ENCODE measurements at regions not wholly inside any gene's neighbourhood (a gene's known extent, or its start where the extent isn't known, plus 50 kb on each side); places are given as distances from the start of the nearest gene placed in this dataset.

DNA sequence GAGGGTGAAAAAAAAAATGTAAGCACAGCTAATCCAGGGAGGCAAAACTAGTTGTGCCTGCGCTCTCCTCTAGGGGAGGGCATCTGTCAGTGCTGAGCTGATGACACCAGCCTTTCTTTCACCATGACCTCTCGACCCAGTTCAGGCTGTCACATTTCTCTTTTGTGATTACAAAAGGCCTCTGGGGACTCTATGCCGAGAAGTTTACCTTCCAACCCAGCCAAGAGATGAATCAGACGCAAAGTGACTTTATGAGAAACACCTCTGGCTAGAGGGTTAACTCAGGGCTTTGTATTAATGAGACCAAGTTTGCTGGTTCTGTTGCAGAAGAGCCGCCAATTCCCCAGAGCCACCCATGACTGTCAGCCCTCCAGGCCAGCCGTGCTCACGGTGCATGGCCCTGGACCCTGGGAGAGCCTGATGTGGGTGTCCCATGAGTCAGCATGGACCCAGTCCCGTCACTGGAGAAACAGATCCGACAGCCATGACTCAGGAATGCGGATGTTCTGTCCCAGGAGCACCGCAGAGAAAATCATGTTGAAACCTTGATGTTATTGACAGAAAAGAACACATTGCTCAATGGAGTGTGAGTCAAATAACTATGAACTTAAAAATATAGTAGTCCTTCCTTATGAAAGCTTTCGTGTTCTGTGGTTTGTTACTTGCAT is 437.2 kb downstream of the HS3ST3B1 start (continued):
- TF ChIP-seq, protein P1, sequence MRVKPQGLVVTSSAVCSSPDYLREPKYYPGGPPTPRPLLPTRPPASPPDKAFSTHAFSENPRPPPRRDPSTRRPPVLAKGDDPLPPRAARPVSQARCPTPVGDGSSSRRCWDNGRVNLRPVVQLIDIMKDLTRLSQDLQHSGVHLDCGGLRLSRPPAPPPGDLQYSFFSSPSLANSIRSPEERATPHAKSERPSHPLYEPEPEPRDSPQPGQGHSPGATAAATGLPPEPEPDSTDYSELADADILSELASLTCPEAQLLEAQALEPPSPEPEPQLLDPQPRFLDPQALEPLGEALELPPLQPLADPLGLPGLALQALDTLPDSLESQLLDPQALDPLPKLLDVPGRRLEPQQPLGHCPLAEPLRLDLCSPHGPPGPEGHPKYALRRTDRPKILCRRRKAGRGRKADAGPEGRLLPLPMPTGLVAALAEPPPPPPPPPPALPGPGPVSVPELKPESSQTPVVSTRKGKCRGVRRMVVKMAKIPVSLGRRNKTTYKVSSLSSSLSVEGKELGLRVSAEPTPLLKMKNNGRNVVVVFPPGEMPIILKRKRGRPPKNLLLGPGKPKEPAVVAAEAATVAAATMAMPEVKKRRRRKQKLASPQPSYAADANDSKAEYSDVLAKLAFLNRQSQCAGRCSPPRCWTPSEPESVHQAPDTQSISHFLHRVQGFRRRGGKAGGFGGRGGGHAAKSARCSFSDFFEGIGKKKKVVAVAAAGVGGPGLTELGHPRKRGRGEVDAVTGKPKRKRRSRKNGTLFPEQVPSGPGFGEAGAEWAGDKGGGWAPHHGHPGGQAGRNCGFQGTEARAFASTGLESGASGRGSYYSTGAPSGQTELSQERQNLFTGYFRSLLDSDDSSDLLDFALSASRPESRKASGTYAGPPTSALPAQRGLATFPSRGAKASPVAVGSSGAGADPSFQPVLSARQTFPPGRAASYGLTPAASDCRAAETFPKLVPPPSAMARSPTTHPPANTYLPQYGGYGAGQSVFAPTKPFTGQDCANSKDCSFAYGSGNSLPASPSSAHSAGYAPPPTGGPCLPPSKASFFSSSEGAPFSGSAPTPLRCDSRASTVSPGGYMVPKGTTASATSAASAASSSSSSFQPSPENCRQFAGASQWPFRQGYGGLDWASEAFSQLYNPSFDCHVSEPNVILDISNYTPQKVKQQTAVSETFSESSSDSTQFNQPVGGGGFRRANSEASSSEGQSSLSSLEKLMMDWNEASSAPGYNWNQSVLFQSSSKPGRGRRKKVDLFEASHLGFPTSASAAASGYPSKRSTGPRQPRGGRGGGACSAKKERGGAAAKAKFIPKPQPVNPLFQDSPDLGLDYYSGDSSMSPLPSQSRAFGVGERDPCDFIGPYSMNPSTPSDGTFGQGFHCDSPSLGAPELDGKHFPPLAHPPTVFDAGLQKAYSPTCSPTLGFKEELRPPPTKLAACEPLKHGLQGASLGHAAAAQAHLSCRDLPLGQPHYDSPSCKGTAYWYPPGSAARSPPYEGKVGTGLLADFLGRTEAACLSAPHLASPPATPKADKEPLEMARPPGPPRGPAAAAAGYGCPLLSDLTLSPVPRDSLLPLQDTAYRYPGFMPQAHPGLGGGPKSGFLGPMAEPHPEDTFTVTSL (CRISPR knock-in tag; IDR thresholded peaks at IDR 0.05; ENCODE audit: borderline replicate concordance) = peak; percentile 88; the same call in 1 of the 2 replicates
- TF ChIP-seq ZNF441 (CRISPR knock-in tag; IDR thresholded peaks at IDR 0.05; ENCODE audit: borderline replicate concordance) = no peak
- TF ChIP-seq, protein P2, sequence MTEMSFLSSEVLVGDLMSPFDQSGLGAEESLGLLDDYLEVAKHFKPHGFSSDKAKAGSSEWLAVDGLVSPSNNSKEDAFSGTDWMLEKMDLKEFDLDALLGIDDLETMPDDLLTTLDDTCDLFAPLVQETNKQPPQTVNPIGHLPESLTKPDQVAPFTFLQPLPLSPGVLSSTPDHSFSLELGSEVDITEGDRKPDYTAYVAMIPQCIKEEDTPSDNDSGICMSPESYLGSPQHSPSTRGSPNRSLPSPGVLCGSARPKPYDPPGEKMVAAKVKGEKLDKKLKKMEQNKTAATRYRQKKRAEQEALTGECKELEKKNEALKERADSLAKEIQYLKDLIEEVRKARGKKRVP (CRISPR knock-in tag; IDR thresholded peaks at IDR 0.05) = peak in 1 of 2 experiments; percentile 45; a peak in 2 of 4 replicates
- TF ChIP-seq PPARG (CRISPR knock-in tag; conservative IDR thresholded peaks at IDR 0.05) = 0 out of 2 replicates have a peak, but pooled peaks have one; percentile 16
- no peak for TF ChIP-seq ZNF337 (CRISPR knock-in tag; IDR thresholded peaks at IDR 0.05; ENCODE audit: borderline replicate concordance, low read depth)
- TF ChIP-seq, protein P3, sequence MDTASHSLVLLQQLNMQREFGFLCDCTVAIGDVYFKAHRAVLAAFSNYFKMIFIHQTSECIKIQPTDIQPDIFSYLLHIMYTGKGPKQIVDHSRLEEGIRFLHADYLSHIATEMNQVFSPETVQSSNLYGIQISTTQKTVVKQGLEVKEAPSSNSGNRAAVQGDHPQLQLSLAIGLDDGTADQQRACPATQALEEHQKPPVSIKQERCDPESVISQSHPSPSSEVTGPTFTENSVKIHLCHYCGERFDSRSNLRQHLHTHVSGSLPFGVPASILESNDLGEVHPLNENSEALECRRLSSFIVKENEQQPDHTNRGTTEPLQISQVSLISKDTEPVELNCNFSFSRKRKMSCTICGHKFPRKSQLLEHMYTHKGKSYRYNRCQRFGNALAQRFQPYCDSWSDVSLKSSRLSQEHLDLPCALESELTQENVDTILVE (CRISPR knock-in tag; IDR thresholded peaks at IDR 0.05) = peak; percentile 63; the same call in 1 of the 2 replicates
- peak; percentile 19; the same call in 1 of the 2 replicates for TF ChIP-seq ZNF605 (CRISPR knock-in tag; IDR thresholded peaks at IDR 0.05)
- peak; percentile 73; the same call in 1 of the 2 replicates for TF ChIP-seq ARNTL (CRISPR knock-in tag; IDR thresholded peaks at IDR 0.05)
- TF ChIP-seq, protein P4, sequence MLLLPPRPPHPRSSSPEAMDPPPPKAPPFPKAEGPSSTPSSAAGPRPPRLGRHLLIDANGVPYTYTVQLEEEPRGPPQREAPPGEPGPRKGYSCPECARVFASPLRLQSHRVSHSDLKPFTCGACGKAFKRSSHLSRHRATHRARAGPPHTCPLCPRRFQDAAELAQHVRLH (CRISPR knock-in tag; IDR thresholded peaks at IDR 0.05; ENCODE audit: borderline replicate concordance, low read depth) = peak; percentile 52; the same call in 1 of the 2 replicates
- no peak for TF ChIP-seq ZNF7 (CRISPR knock-in tag; IDR thresholded peaks at IDR 0.05)
- peak; percentile 99 for TF ChIP-seq SAP130 (CRISPR knock-in tag; IDR thresholded peaks at IDR 0.05; ENCODE audit: low read depth)
- peak; percentile 95 for TF ChIP-seq ELF1 (CRISPR knock-in tag; IDR thresholded peaks at IDR 0.05)
- no peak for TF ChIP-seq ZFP82 (CRISPR knock-in tag; IDR thresholded peaks at IDR 0.05; ENCODE audit: borderline replicate concordance)
- TF ChIP-seq, protein P5, sequence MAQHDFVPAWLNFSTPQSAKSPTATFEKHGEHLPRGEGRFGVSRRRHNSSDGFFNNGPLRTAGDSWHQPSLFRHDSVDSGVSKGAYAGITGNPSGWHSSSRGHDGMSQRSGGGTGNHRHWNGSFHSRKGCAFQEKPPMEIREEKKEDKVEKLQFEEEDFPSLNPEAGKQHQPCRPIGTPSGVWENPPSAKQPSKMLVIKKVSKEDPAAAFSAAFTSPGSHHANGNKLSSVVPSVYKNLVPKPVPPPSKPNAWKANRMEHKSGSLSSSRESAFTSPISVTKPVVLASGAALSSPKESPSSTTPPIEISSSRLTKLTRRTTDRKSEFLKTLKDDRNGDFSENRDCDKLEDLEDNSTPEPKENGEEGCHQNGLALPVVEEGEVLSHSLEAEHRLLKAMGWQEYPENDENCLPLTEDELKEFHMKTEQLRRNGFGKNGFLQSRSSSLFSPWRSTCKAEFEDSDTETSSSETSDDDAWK (CRISPR knock-in tag; IDR thresholded peaks at IDR 0.05) = no peak
- TF ChIP-seq ZBTB7A (CRISPR knock-in tag; IDR thresholded peaks at IDR 0.05) = no peak
- TF ChIP-seq FLYWCH1 (CRISPR knock-in tag; IDR thresholded peaks at IDR 0.05) = no peak
- TF ChIP-seq, protein P6, sequence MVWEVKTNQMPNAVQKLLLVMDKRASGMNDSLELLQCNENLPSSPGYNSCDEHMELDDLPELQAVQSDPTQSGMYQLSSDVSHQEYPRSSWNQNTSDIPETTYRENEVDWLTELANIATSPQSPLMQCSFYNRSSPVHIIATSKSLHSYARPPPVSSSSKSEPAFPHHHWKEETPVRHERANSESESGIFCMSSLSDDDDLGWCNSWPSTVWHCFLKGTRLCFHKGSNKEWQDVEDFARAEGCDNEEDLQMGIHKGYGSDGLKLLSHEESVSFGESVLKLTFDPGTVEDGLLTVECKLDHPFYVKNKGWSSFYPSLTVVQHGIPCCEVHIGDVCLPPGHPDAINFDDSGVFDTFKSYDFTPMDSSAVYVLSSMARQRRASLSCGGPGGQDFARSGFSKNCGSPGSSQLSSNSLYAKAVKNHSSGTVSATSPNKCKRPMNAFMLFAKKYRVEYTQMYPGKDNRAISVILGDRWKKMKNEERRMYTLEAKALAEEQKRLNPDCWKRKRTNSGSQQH (CRISPR knock-in tag; IDR thresholded peaks at IDR 0.05; ENCODE audit: low read depth) = peak; percentile 74; the same call in 1 of the 2 replicates
- 0 out of 2 replicates have a peak, but pooled peaks have one; percentile 26 for TF ChIP-seq KLF11 (CRISPR knock-in tag; IDR thresholded peaks at IDR 0.05)
- TF ChIP-seq BHLHE40 (IDR thresholded peaks at IDR 0.05; ENCODE audit: low read length) = 0 out of 2 replicates have a peak, but pooled peaks have one; percentile 4

All from HepG2 (cell line).